Loucy (cell line): ENCODE measurements at regions not wholly inside any gene's neighbourhood (a gene's known extent, or its start where the extent isn't known, plus 50 kb on each side); places are given as distances from the start of the nearest gene placed in this dataset.

Experiments used
- H2AFZ ChIP-seq: fragments of 200-600 bp; sonication (generic); 2 replicates; pipeline ENCODE4 v1.6.0; 2016; ENCODE audit warnings: antibody characterized with exemption, mild to moderate bottlenecking, low read length, moderate library complexity
- H3F3A ChIP-seq: fragments of 200-600 bp; 2 replicates; pipeline ENCODE4 v1.6.0; 2016; ENCODE audit warnings: antibody characterized with exemption, low read depth, mild to moderate bottlenecking
- H3K27me3 ChIP-seq: fragments of 200-600 bp; sonication (generic); 2 replicates; pipeline ENCODE4 v1.6.1; 2014; ENCODE audit warnings: low read length, mild to moderate bottlenecking; ENCODE audit not compliant: insufficient read depth, poor library complexity, severe bottlenecking
- H3K36me3 ChIP-seq: fragments of 200-600 bp; sonication (generic); 2 replicates; pipeline ENCODE4 v1.6.1; 2016; ENCODE audit warnings: low read length; ENCODE audit not compliant: insufficient read depth
- H3K4me1 ChIP-seq: fragments of 200-600 bp; sonication (generic); 2 replicates; pipeline ENCODE4 v1.5.1; 2014; ENCODE audit warnings: low read length, mild to moderate bottlenecking; ENCODE audit not compliant: insufficient read depth, poor library complexity, severe bottlenecking
- H3K4me2 ChIP-seq: fragments of 200-600 bp; sonication (generic); 2 replicates; pipeline ENCODE4 v1.6.0; 2014; ENCODE audit warnings: antibody characterized with exemption, low read length, low read depth, mild to moderate bottlenecking; ENCODE audit not compliant: poor library complexity, severe bottlenecking
- H3K4me3 ChIP-seq: fragments of 200-600 bp; sonication (generic); 2 replicates; pipeline ENCODE4 v1.5.1; 2014; ENCODE audit warnings: low read length, mild to moderate bottlenecking, mixed read lengths; ENCODE audit not compliant: poor library complexity, severe bottlenecking
- H3K79me2 ChIP-seq: fragments of 200-600 bp; sonication (generic); 2 replicates; pipeline ENCODE4 v1.6.1; 2014; ENCODE audit warnings: low read length; ENCODE audit not compliant: insufficient read depth
- H3K9ac ChIP-seq: fragments of 200-600 bp; sonication (generic); 2 replicates; pipeline ENCODE4 v1.6.0; 2014; ENCODE audit warnings: mild to moderate bottlenecking, low read depth, low read length, moderate library complexity; ENCODE audit not compliant: poor library complexity, severe bottlenecking
- H3K9me2 ChIP-seq: fragments of 200-600 bp; sonication (generic); replicated peaks from 2 replicates; pipeline ENCODE4 v1.6.1; 2016; ENCODE audit warnings: low read depth, low read length, mixed read lengths
- H3K9me3 ChIP-seq: fragments of 200-600 bp; sonication (generic); 2 replicates; pipeline ENCODE4 v1.6.1; 2014; ENCODE audit warnings: mild to moderate bottlenecking, antibody characterized with exemption, low read length, low read depth; ENCODE audit not compliant: insufficient read depth
- H4K20me1 ChIP-seq: fragments of 200-600 bp; sonication (generic); 2 replicates; pipeline ENCODE4 v1.6.0; 2014; ENCODE audit warnings: antibody characterized with exemption, low read length, mild to moderate bottlenecking; ENCODE audit not compliant: insufficient read depth, poor library complexity, severe bottlenecking
- EZH2phosphoT487 ChIP-seq: fragments of 200-600 bp; IDR thresholded peaks from 2 replicates; pipeline ENCODE4 v1.6.1; 2018; ENCODE audit warnings: antibody characterized with exemption, mild to moderate bottlenecking, moderate library complexity, borderline replicate concordance
- TF ChIP-seq, protein P1 (sequence below): fragments of 200-600 bp; sonication (generic); conservative IDR thresholded peaks from 2 replicates; pipeline ENCODE4 v1.5.1; 2014; ENCODE audit warnings: mild to moderate bottlenecking, antibody characterized with exemption, low read length

DNA sequence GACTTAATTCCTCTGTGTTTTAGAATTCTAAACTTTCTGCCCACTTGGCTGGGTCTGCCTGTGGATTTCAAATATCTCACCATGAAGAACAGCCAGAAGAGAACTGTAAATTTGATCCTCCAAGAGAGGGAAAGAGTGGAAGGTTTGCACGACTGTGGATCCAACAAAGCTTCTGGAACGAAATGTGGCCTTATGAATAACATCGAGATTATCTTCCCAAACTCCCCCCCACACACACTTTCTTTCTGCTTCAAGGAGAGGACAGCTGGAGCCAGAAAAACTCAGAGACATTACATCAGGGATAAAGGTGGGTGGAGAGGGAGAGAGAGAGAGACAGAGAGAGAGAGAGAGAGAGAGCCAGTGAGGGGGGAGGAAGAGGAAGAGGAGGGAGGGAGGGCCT is 570.1 kb upstream of the MGMT start:
- Histone ChIP-seq H3F3A (no peaks in the 10 kb centered on the region), H3K27me3 (no peaks in the 10 kb centered on the region), H3K36me3 (no peaks in the 10 kb centered on the region), H3K4me3 (no peak overlapping the region), H4K20me1 (no peaks in the 10 kb centered on the region), H3K4me2 (no peak overlapping the region), H3K9ac (no peak overlapping the region), H3K9me2 (no peaks in the 10 kb centered on the region), H3K9me3 (no peaks in the 10 kb centered on the region), H3K4me1 (peaks cover 11% of the 10 kb centered on the region), H2AFZ (no peak overlapping the region), H3K79me2 (no peaks in the 10 kb centered on the region)
- TF ChIP-seq, protein P1, sequence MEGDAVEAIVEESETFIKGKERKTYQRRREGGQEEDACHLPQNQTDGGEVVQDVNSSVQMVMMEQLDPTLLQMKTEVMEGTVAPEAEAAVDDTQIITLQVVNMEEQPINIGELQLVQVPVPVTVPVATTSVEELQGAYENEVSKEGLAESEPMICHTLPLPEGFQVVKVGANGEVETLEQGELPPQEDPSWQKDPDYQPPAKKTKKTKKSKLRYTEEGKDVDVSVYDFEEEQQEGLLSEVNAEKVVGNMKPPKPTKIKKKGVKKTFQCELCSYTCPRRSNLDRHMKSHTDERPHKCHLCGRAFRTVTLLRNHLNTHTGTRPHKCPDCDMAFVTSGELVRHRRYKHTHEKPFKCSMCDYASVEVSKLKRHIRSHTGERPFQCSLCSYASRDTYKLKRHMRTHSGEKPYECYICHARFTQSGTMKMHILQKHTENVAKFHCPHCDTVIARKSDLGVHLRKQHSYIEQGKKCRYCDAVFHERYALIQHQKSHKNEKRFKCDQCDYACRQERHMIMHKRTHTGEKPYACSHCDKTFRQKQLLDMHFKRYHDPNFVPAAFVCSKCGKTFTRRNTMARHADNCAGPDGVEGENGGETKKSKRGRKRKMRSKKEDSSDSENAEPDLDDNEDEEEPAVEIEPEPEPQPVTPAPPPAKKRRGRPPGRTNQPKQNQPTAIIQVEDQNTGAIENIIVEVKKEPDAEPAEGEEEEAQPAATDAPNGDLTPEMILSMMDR: no peak
- TF ChIP-seq EZH2phosphoT487: no peak

DNA sequence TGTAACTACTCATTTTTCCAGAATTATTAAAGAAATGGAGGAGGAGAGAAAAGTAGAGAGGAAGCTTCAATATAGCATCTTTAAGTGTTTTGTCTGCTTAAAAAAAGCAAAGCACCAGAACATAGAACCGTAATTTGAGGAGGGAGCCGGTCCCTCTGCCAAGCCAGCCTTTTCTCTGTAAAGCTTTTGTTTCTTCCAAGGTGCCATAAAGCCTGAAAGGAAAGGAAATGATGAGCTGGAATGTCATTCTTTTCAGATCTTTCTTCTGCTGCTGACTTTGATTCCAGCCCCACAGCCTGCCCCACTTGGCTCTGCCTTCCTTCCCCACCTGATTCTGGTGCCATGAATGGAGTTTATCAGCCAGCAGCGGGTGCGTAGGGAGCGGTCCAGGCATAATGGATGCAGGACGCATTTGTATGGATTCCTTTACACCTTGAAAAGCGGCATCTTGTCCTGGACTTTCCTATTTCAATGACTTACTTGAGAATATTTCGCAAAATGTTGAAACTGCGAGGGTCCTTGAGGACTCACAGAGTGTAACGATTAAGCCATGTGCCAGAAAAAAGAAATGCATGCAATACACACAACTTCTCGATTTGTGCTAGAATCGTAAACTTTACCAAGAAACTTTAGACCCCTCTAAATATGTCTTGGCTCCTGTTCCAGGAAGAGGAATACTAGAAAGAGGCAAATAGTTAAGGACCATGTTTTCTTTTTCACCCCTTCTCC is 569.5 kb upstream of the MGMT start:
- Histone ChIP-seq H2AFZ (0 out of 2 replicates have a peak overlapping the region, but pooled peaks have one; percentile 37), H3F3A (no peaks in the 10 kb centered on the region), H3K9ac (no peak overlapping the region), H3K9me3 (no peaks in the 10 kb centered on the region), H3K4me3 (no peak overlapping the region), H3K4me2 (no peak overlapping the region), H3K36me3 (no peaks in the 10 kb centered on the region), H4K20me1 (no peaks in the 10 kb centered on the region), H3K4me1 (peaks cover 17% of the 10 kb centered on the region), H3K9me2 (no peaks in the 10 kb centered on the region), H3K27me3 (no peaks in the 10 kb centered on the region), H3K79me2 (no peaks in the 10 kb centered on the region)
- TF ChIP-seq, protein P1: no peak
- TF ChIP-seq EZH2phosphoT487: no peak

DNA sequence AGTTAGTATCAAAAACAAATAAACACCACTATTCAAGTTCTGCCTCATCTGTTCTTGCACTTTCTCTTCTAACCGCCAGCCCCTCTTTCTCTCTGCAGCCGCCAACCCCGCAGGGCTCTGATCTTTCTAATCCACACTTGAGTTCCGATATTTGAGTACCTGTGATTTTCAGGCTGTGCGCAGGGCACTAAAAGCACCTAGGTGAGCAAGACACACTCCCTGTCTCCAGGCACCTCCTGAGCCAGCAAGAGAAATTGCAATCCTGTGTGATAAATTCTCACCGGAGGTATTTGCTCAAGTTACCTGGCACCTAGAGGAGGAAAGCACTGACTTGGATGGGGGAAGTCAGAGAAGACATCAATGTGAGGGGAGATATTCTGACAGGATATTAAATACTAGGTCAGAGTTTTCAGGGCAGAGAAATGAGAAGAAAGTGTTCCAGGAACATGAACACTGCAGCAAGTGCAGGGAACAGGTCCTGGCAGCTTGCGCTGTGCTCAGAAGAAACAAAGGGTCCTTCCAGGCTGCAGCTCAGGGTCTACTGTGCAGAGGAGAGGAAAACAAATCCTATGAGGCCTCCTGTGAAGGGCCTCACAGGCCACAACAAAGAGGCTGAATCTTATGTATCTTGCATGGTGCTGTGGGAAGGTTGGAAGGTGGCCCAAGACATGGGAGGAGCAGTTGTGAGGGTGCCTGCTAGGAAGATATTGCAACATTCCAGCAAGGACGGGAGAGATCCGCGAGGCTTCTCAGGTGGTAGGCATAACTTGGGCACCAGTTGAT is 568.7 kb upstream of the MGMT start:
- Histone ChIP-seq H3K4me3 (no peak overlapping the region), H3K4me1 (peaks cover 24% of the 10 kb centered on the region), H3K79me2 (no peaks in the 10 kb centered on the region), H4K20me1 (no peaks in the 10 kb centered on the region), H3K9me2 (no peaks in the 10 kb centered on the region), H2AFZ (peak overlapping the region; percentile 4; the same call in 1 of the 2 replicates), H3K9ac (no peak overlapping the region), H3K27me3 (no peaks in the 10 kb centered on the region), H3K9me3 (no peaks in the 10 kb centered on the region), H3F3A (no peaks in the 10 kb centered on the region), H3K4me2 (no peak overlapping the region), H3K36me3 (no peaks in the 10 kb centered on the region)
- TF ChIP-seq, protein P1: no peak
- no peak for TF ChIP-seq EZH2phosphoT487
